ENCODE measurements at regions not wholly inside any gene's neighbourhood (a gene's known extent, or its start where the extent isn't known, plus 50 kb on each side); places are given as distances from the start of the nearest gene placed in this dataset.

DNA sequence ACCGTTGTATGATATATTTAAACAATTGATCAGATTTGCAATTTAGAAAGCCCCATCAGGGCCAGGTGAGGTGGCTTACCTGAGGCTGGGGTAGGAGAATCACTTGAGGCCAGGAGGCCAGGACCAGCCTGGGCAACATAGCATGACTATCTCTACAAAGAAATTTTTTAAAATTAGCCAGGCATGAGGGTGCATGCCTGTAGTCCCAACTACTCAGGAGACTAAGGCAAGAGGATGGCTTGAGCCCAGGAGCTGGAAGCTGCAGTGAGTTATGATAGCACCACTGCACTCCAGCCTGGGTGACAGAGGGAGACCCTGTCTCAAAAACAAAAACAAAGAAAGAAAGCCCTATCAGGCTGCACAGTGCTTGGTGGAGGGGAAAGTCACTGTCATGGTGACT is 159.9 kb upstream of the RAB4A start:
- WGBS (ENCODE audit: insufficient coverage, low lambda C conversion rate), result no CpG with 5 or more reads among the region's 1 CpG
- Histone ChIP-seq H3K27me3 (ENCODE audit: control insufficient read depth, insufficient read depth, low read length) (no peaks in the 10 kb centered on the region), H3K36me3 (ENCODE audit: control insufficient read depth, insufficient read depth, low read length) (no peaks in the 10 kb centered on the region), H3K4me3 (ENCODE audit: low read length) (no peak overlapping the region), H3K9me3 (ENCODE audit: control insufficient read depth, low read depth, low read length) (no peaks in the 10 kb centered on the region), H3K27ac (ENCODE audit: low read length) (no peak overlapping the region), H3K4me1 (ENCODE audit: control insufficient read depth, insufficient read depth, low read length) (peaks cover 30% of the 10 kb centered on the region)
- no peak for DNase-seq

DNA sequence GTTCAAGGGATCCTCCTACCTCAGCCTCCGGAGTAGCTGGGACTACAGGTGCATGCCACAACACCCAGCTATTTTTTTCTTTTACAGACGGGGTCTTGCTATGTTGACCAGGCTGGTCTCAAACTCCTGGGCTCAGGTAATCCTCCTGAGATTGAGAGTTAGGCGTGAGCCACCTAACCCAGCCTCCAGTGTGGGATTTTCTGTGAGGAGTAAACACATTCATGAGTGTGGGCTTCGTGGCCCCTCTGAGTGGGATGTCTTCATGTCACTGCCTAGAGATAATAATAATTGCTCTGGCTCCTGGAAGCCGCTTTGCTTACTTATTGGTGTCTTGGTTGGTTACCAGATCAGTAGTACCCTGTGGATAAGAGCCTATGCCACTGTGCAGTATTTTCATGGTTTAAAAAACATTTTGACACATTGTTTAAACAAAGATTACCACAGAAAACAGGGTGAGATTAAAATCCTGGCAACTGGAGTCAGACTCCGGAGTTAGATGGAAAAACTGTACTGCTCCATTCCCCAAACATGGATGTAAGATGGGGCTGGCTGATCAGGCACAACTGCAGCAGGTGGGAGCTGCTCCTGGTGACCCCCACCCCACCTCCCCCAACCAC is 159.1 kb upstream of the RAB4A start:
- WGBS (ENCODE audit: insufficient coverage, low lambda C conversion rate), result no CpG with 5 or more reads among the region's 6 CpGs
- no peaks in the 10 kb centered on the region for H3K9me3 ChIP-seq (ENCODE audit: control insufficient read depth, low read depth, low read length)
- no peaks in the 10 kb centered on the region for H3K36me3 ChIP-seq (ENCODE audit: control insufficient read depth, insufficient read depth, low read length)
- no peaks in the 10 kb centered on the region for H3K27me3 ChIP-seq (ENCODE audit: control insufficient read depth, insufficient read depth, low read length)
- H3K4me3 ChIP-seq (ENCODE audit: low read length), result no peak overlapping the region
- no peak overlapping the region for H3K27ac ChIP-seq (ENCODE audit: low read length)
- H3K4me1 ChIP-seq (ENCODE audit: control insufficient read depth, insufficient read depth, low read length), result peaks cover 30% of the 10 kb centered on the region
- no peak for DNase-seq

DNA sequence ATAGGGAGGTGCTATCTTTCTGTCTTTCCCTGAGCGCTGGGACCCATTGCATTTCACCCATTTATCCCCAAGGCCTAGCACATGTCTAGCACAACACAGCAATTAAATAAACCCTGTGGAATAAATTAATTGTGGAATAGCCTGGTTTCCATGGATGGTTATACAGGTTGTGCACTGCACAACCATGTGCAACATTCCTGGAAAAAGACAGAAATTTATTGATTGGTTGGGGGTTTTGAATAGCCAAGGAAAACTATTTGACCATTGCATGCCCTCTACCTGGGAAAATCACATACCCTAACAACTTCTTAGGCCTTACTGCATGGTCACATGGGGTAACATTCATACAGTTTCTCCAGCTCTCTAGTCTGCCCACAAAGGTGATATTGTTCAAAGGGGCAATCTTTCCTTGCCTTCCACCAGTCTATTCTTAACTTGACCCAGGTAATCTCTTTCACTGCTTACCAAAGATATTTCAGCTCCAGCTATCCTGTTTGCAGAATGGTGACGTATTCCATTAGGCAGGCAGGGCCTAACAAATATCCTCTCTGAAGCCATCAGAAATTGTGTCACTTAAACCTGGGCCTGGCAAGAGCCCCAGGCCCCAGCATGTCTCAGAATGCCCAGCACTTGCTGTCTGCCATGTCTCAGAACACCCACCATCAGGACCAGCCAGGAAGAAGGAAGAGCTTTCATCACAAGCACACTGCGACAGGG is 157.9 kb upstream of the RAB4A start:
- Histone ChIP-seq H3K4me1 (ENCODE audit: control insufficient read depth, insufficient read depth, low read length) (peaks cover 32% of the 10 kb centered on the region), H3K27ac (ENCODE audit: low read length) (no peak overlapping the region), H3K36me3 (ENCODE audit: control insufficient read depth, insufficient read depth, low read length) (no peaks in the 10 kb centered on the region), H3K27me3 (ENCODE audit: control insufficient read depth, insufficient read depth, low read length) (no peaks in the 10 kb centered on the region), H3K4me3 (ENCODE audit: low read length) (no peak overlapping the region), H3K9me3 (ENCODE audit: control insufficient read depth, low read depth, low read length) (no peaks in the 10 kb centered on the region)
- WGBS (ENCODE audit: insufficient coverage, low lambda C conversion rate), result 100% methylated on average over 1 of the region's 3 CpGs
- DNase-seq, result no peak

DNA sequence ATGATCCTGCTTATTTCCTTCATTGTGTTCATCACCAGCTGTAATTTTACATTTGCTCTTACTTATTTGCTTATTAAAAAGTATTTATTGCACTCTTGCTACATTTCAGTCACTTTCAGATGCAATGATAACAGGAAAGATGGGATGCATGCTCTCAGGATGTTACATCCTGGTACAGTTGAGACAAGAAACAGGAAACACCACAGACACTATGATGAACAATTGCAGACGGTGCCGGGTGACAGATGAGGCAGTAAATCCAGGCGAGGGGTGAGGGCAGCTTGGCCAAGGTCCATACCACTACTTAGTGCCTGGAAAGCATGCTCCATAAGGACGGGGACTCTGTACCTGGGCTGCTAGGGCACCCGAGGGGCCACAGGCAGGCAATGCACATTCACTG is 156.6 kb upstream of the RAB4A start:
- no CpG with 5 or more reads among the region's 5 CpGs for WGBS (ENCODE audit: insufficient coverage, low lambda C conversion rate)
- Histone ChIP-seq H3K4me3 (ENCODE audit: low read length) (no peak overlapping the region), H3K4me1 (ENCODE audit: control insufficient read depth, insufficient read depth, low read length) (peaks cover 26% of the 10 kb centered on the region), H3K9me3 (ENCODE audit: control insufficient read depth, low read depth, low read length) (no peaks in the 10 kb centered on the region), H3K27me3 (ENCODE audit: control insufficient read depth, insufficient read depth, low read length) (no peaks in the 10 kb centered on the region), H3K27ac (ENCODE audit: low read length) (peak overlapping the region; percentile 46), H3K36me3 (ENCODE audit: control insufficient read depth, insufficient read depth, low read length) (no peaks in the 10 kb centered on the region)
- DNase-seq, result peak; percentile 88 to 95

DNA sequence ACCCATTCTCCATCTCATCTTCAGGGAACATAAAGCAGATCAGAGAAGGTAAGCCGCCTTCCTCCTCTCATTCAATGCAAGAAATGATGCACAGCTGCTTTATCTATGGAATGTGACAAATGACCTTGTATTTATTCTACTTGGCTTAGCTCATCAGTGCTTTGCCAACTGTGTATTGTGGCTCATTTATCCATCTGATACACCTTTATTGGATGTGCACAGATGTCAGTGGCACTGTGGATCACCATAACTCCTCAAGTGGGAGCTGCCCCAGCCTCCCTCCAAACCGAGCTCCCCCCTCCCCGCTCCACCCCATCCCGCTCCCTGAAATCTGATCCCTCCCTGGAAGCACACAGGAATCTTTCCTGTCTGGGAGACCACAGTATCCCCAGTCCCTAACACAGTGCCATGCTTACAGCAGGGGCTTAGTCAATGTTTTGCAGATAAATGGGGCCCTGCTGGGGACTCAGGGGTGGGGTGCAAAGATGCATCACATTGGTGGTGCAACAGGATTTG is 156.0 kb upstream of the RAB4A start:
- Histone ChIP-seq H3K27me3 (ENCODE audit: control insufficient read depth, insufficient read depth, low read length) (no peaks in the 10 kb centered on the region), H3K9me3 (ENCODE audit: control insufficient read depth, low read depth, low read length) (no peaks in the 10 kb centered on the region), H3K27ac (ENCODE audit: low read length) (peak overlapping the region; percentile 46), H3K36me3 (ENCODE audit: control insufficient read depth, insufficient read depth, low read length) (no peaks in the 10 kb centered on the region), H3K4me3 (ENCODE audit: low read length) (no peak overlapping the region), H3K4me1 (ENCODE audit: control insufficient read depth, insufficient read depth, low read length) (peaks cover 25% of the 10 kb centered on the region)
- WGBS (ENCODE audit: insufficient coverage, low lambda C conversion rate), result 50% methylated on average over 1 of the region's 4 CpGs
- peak; percentile 29 to 50 for DNase-seq

DNA sequence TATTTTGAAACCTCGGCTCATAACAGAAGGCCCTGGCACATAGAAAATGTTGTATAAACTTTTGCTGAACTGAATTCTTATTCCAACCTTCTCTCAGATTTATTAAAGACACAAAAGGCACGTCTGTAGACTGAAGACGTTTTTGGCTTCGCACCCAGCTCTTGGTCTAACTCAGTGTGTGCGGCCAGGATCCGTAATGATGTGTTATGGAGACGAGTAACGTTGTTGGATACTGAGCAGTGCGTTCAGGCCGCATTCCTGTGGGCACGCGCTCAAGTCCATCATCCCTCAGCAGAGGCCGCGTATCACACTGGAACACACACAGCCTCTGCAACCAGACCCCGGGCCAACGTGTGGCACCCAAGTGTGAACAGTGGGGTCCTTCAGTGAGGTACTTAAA is 154.8 kb upstream of the RAB4A start:
- Histone ChIP-seq H3K27me3 (ENCODE audit: control insufficient read depth, insufficient read depth, low read length) (no peaks in the 10 kb centered on the region), H3K27ac (ENCODE audit: low read length) (peak overlapping the region; percentile 16), H3K4me1 (ENCODE audit: control insufficient read depth, insufficient read depth, low read length) (peaks cover 25% of the 10 kb centered on the region), H3K4me3 (ENCODE audit: low read length) (no peak overlapping the region), H3K9me3 (ENCODE audit: control insufficient read depth, low read depth, low read length) (no peaks in the 10 kb centered on the region), H3K36me3 (ENCODE audit: control insufficient read depth, insufficient read depth, low read length) (no peaks in the 10 kb centered on the region)
- peak; percentile 39 to 44 for DNase-seq
- WGBS (ENCODE audit: insufficient coverage, low lambda C conversion rate), result 100% methylated on average over 1 of the region's 16 CpGs

DNA sequence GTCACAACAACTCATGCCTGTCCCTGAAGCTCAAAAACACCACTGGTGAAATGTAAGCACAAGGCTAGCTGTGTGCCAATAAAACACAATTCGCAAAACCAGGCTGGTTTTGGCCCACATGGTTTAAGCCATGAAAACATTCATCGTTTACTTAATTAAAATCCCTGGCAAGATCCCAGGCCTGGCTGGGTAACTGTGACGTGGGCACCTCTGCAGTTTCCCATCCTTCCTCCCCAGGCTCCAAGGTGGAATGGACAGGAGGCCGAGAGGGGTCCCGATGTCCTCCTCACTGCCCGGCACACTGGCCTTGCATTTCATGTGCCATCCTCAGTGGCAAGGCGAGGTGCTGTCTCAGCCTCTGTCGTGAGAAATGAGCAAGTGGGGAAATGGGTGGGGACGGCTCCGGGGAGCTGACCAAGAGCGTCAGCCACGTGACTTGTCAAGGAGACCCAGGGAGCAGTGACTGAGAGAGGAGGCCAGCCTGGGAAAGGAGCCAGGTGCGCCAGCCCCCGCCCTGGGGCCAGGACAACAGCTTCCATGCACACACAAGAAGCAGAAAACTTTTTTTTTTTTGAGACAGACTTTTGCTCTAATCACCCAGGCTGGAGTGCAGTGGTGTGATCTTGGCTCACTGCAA is 153.1 kb upstream of the RAB4A start:
- Histone ChIP-seq H3K27me3 (ENCODE audit: control insufficient read depth, insufficient read depth, low read length) (no peaks in the 10 kb centered on the region), H3K36me3 (ENCODE audit: control insufficient read depth, insufficient read depth, low read length) (no peaks in the 10 kb centered on the region), H3K27ac (ENCODE audit: low read length) (peak overlapping the region; percentile 27), H3K9me3 (ENCODE audit: control insufficient read depth, low read depth, low read length) (no peaks in the 10 kb centered on the region), H3K4me1 (ENCODE audit: control insufficient read depth, insufficient read depth, low read length) (peaks cover 25% of the 10 kb centered on the region), H3K4me3 (ENCODE audit: low read length) (no peak overlapping the region)
- 60% methylated on average over 1 of the region's 14 CpGs for WGBS (ENCODE audit: insufficient coverage, low lambda C conversion rate)
- DNase-seq, result peak; percentile 68 to 84

DNA sequence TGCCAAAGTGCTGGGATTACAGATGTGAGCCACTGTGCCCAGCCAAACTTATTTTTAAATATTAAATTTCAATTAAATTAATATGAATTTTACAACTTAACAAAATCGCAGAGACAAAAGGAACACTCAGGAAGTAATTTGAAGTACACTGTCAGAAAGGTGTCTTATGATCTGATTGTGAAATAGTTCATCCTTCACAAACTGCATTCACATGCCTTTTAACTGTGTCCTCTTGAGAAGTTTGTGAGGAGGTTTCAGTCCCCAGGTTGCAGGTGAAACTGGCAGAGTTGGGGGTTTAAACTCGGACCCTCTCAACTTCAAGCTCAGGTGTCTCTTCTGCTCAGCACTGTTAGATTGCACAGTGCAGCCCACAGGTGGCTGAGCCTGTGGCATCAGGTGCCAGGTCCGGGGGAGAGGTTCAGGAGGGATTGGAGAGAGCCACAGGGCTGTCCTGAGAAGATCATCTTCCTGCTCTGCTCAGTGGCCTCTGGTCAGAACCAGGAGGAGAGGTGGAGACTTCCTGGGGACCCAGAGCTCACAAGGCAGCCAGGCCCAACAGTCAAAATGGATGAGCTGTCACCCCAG is 152.3 kb upstream of the RAB4A start:
- Histone ChIP-seq H3K27me3 (ENCODE audit: control insufficient read depth, insufficient read depth, low read length) (no peaks in the 10 kb centered on the region), H3K4me3 (ENCODE audit: low read length) (no peak overlapping the region), H3K9me3 (ENCODE audit: control insufficient read depth, low read depth, low read length) (no peaks in the 10 kb centered on the region), H3K4me1 (ENCODE audit: control insufficient read depth, insufficient read depth, low read length) (peaks cover 29% of the 10 kb centered on the region), H3K36me3 (ENCODE audit: control insufficient read depth, insufficient read depth, low read length) (no peaks in the 10 kb centered on the region), H3K27ac (ENCODE audit: low read length) (peak overlapping the region; percentile 27)
- WGBS (ENCODE audit: insufficient coverage, low lambda C conversion rate), result 83% methylated on average over 1 of the region's 3 CpGs
- peak; percentile 54 to 67 for DNase-seq

DNA sequence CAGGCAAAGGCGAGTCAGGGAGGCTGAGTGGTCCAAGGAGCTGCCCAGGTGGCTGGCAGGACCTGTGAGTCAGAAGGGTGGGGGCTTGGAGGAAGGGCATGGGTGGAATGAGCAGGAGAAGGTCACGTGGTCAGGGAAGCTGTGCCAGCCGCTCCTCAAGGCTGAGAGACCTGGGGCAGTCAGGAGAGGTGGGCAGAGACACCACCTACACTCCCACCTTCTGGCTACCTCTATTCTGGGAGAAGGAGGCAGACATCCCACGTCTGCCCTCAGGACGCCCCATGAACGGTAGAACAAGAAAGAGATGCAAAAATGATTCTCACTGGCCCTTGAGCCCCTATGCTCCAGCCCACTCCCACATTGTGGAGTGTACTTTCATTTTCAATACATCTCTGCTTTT is 151.8 kb upstream of the RAB4A start:
- H3K36me3 ChIP-seq (ENCODE audit: control insufficient read depth, insufficient read depth, low read length), result no peaks in the 10 kb centered on the region
- no peak overlapping the region for H3K27ac ChIP-seq (ENCODE audit: low read length)
- H3K9me3 ChIP-seq (ENCODE audit: control insufficient read depth, low read depth, low read length), result no peaks in the 10 kb centered on the region
- no peak overlapping the region for H3K4me3 ChIP-seq (ENCODE audit: low read length)
- no peak for DNase-seq
- WGBS (ENCODE audit: insufficient coverage, low lambda C conversion rate), result no CpG with 5 or more reads among the region's 6 CpGs
- no peaks in the 10 kb centered on the region for H3K27me3 ChIP-seq (ENCODE audit: control insufficient read depth, insufficient read depth, low read length)
- peaks cover 31% of the 10 kb centered on the region for H3K4me1 ChIP-seq (ENCODE audit: control insufficient read depth, insufficient read depth, low read length)

DNA sequence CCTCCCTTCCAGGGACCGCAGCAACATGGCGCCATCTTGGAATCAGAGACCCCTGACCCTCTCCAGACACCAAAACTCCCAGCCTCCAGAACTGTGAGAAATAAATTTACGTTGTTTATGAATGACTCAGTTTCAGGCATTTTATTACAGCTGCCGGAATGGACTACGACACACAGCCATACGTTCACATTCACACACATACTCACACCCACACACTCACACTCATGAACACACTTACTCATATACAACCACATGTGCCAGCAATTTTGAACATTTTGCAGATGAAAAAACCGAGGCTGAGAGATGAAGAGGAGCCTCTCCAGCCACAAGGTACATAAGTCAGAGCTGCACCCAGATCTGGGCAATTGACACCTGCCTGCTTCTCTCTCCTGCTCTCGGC is 151.0 kb upstream of the RAB4A start:
- no CpG with 5 or more reads among the region's 8 CpGs for WGBS (ENCODE audit: insufficient coverage, low lambda C conversion rate)
- no peaks in the 10 kb centered on the region for H3K36me3 ChIP-seq (ENCODE audit: control insufficient read depth, insufficient read depth, low read length)
- no peak overlapping the region for H3K4me3 ChIP-seq (ENCODE audit: low read length)
- peaks cover 31% of the 10 kb centered on the region for H3K4me1 ChIP-seq (ENCODE audit: control insufficient read depth, insufficient read depth, low read length)
- H3K9me3 ChIP-seq (ENCODE audit: control insufficient read depth, low read depth, low read length), result no peaks in the 10 kb centered on the region
- H3K27ac ChIP-seq (ENCODE audit: low read length), result no peak overlapping the region
- DNase-seq, result no peak
- H3K27me3 ChIP-seq (ENCODE audit: control insufficient read depth, insufficient read depth, low read length), result no peaks in the 10 kb centered on the region
